ENCODE measurements at regions not wholly inside any gene's neighbourhood (a gene's known extent, or its start where the extent isn't known, plus 50 kb on each side); places are given as distances from the start of the nearest gene placed in this dataset.

GRCh38 chr1:157411769-157412168, 140.5 kb downstream of the FCRL5 start:
- DNase-seq (ENCODE audit: low read depth in 4 of 6, low spot score in 6 of 6) = no peak
- H3K36me3 ChIP-seq (ENCODE audit: control insufficient read depth, insufficient read depth, low read length) = no peaks in the 10 kb centered on the region
- no peak overlapping the region for H3K27ac ChIP-seq (ENCODE audit: low read depth, low read length)
- H3K4me3 ChIP-seq (ENCODE audit: low read depth, low read length) = no peak overlapping the region
- no peaks in the 10 kb centered on the region for H3K27me3 ChIP-seq (ENCODE audit: control insufficient read depth, insufficient read depth, low read length)
- H3K9me3 ChIP-seq (ENCODE audit: control insufficient read depth, insufficient read depth, low read length) = no peaks in the 10 kb centered on the region
- no peaks in the 10 kb centered on the region for H3K4me1 ChIP-seq (ENCODE audit: control insufficient read depth, insufficient read depth, low read length)
- WGBS (ENCODE audit: insufficient coverage) = 67% methylated on average over 4 of the region's 4 CpGs

GRCh38 chr1:157411064-157411463, 141.3 kb downstream of the FCRL5 start:
- no peaks in the 10 kb centered on the region for H3K27me3 ChIP-seq (ENCODE audit: control insufficient read depth, insufficient read depth, low read length)
- H3K4me3 ChIP-seq (ENCODE audit: low read depth, low read length) = no peak overlapping the region
- no peaks in the 10 kb centered on the region for H3K9me3 ChIP-seq (ENCODE audit: control insufficient read depth, insufficient read depth, low read length)
- 77% methylated on average over 2 of the region's 2 CpGs for WGBS (ENCODE audit: insufficient coverage)
- H3K4me1 ChIP-seq (ENCODE audit: control insufficient read depth, insufficient read depth, low read length) = no peaks in the 10 kb centered on the region
- no peaks in the 10 kb centered on the region for H3K36me3 ChIP-seq (ENCODE audit: control insufficient read depth, insufficient read depth, low read length)
- DNase-seq (ENCODE audit: low read depth in 4 of 6, low spot score in 6 of 6) = no peak
- H3K27ac ChIP-seq (ENCODE audit: low read depth, low read length) = no peak overlapping the region

- no peaks in the 10 kb centered on the region for H3K27me3 ChIP-seq (ENCODE audit: control insufficient read depth, insufficient read depth, low read length)
- H3K27ac ChIP-seq (ENCODE audit: low read depth, low read length) = no peak overlapping the region
- H3K4me3 ChIP-seq (ENCODE audit: low read depth, low read length) = no peak overlapping the region
- H3K36me3 ChIP-seq (ENCODE audit: control insufficient read depth, insufficient read depth, low read length) = no peaks in the 10 kb centered on the region
- no peak for DNase-seq (ENCODE audit: low read depth in 4 of 6, low spot score in 6 of 6)
- 81% methylated on average over 4 of the region's 5 CpGs for WGBS (ENCODE audit: insufficient coverage)
- no peaks in the 10 kb centered on the region for H3K4me1 ChIP-seq (ENCODE audit: control insufficient read depth, insufficient read depth, low read length)
- H3K9me3 ChIP-seq (ENCODE audit: control insufficient read depth, insufficient read depth, low read length) = no peaks in the 10 kb centered on the region
Observed at GRCh38 chr1:157410457-157410856, 141.9 kb downstream of the FCRL5 start.

GRCh38 chr1:157409927-157410326, 142.4 kb downstream of the FCRL5 start:
- H3K4me3 ChIP-seq (ENCODE audit: low read depth, low read length) = no peak overlapping the region
- WGBS (ENCODE audit: insufficient coverage) = 81% methylated on average over 6 of the region's 6 CpGs
- no peaks in the 10 kb centered on the region for H3K36me3 ChIP-seq (ENCODE audit: control insufficient read depth, insufficient read depth, low read length)
- H3K27ac ChIP-seq (ENCODE audit: low read depth, low read length) = no peak overlapping the region
- no peak for DNase-seq (ENCODE audit: low read depth in 4 of 6, low spot score in 6 of 6)
- H3K9me3 ChIP-seq (ENCODE audit: control insufficient read depth, insufficient read depth, low read length) = no peaks in the 10 kb centered on the region
- no peaks in the 10 kb centered on the region for H3K4me1 ChIP-seq (ENCODE audit: control insufficient read depth, insufficient read depth, low read length)
- H3K27me3 ChIP-seq (ENCODE audit: control insufficient read depth, insufficient read depth, low read length) = no peaks in the 10 kb centered on the region

GRCh38 chr1:157407917-157408525, 144.3 kb downstream of the FCRL5 start:
- WGBS (ENCODE audit: insufficient coverage) = 61% methylated on average over 3 of the region's 6 CpGs
- Histone ChIP-seq H3K36me3 (ENCODE audit: control insufficient read depth, insufficient read depth, low read length) (no peaks in the 10 kb centered on the region), H3K27ac (ENCODE audit: low read depth, low read length) (no peak overlapping the region), H3K4me1 (ENCODE audit: control insufficient read depth, insufficient read depth, low read length) (no peaks in the 10 kb centered on the region), H3K4me3 (ENCODE audit: low read depth, low read length) (no peak overlapping the region), H3K9me3 (ENCODE audit: control insufficient read depth, insufficient read depth, low read length) (no peaks in the 10 kb centered on the region), H3K27me3 (ENCODE audit: control insufficient read depth, insufficient read depth, low read length) (no peaks in the 10 kb centered on the region)
- DNase-seq (ENCODE audit: low read depth in 4 of 6, low spot score in 6 of 6) = no peak

GRCh38 chr1:157407367-157407766, 144.9 kb downstream of the FCRL5 start:
- H3K27ac ChIP-seq (ENCODE audit: low read depth, low read length) = no peak overlapping the region
- H3K9me3 ChIP-seq (ENCODE audit: control insufficient read depth, insufficient read depth, low read length) = no peaks in the 10 kb centered on the region
- H3K36me3 ChIP-seq (ENCODE audit: control insufficient read depth, insufficient read depth, low read length) = no peaks in the 10 kb centered on the region
- no peaks in the 10 kb centered on the region for H3K4me1 ChIP-seq (ENCODE audit: control insufficient read depth, insufficient read depth, low read length)
- no peak overlapping the region for H3K4me3 ChIP-seq (ENCODE audit: low read depth, low read length)
- no peaks in the 10 kb centered on the region for H3K27me3 ChIP-seq (ENCODE audit: control insufficient read depth, insufficient read depth, low read length)
- no peak for DNase-seq (ENCODE audit: low read depth in 4 of 6, low spot score in 6 of 6)

- WGBS (ENCODE audit: insufficient coverage) = no CpG with 5 or more reads among the region's 4 CpGs
- no peaks in the 10 kb centered on the region for H3K27me3 ChIP-seq (ENCODE audit: control insufficient read depth, insufficient read depth, low read length)
- no peak for DNase-seq (ENCODE audit: low read depth in 4 of 6, low spot score in 6 of 6)
- H3K4me3 ChIP-seq (ENCODE audit: low read depth, low read length) = no peak overlapping the region
- no peaks in the 10 kb centered on the region for H3K36me3 ChIP-seq (ENCODE audit: control insufficient read depth, insufficient read depth, low read length)
- H3K9me3 ChIP-seq (ENCODE audit: control insufficient read depth, insufficient read depth, low read length) = no peaks in the 10 kb centered on the region
- H3K4me1 ChIP-seq (ENCODE audit: control insufficient read depth, insufficient read depth, low read length) = no peaks in the 10 kb centered on the region
- H3K27ac ChIP-seq (ENCODE audit: low read depth, low read length) = no peak overlapping the region
Observed at GRCh38 chr1:157405662-157406061, 146.7 kb downstream of the FCRL5 start.

GRCh38 chr1:157404614-157405013, 147.7 kb downstream of the FCRL5 start:
- Histone ChIP-seq H3K27me3 (ENCODE audit: control insufficient read depth, insufficient read depth, low read length) (no peaks in the 10 kb centered on the region), H3K4me3 (ENCODE audit: low read depth, low read length) (no peak overlapping the region), H3K4me1 (ENCODE audit: control insufficient read depth, insufficient read depth, low read length) (no peaks in the 10 kb centered on the region), H3K9me3 (ENCODE audit: control insufficient read depth, insufficient read depth, low read length) (no peaks in the 10 kb centered on the region), H3K36me3 (ENCODE audit: control insufficient read depth, insufficient read depth, low read length) (no peaks in the 10 kb centered on the region), H3K27ac (ENCODE audit: low read depth, low read length) (no peak overlapping the region)
- no peak for DNase-seq (ENCODE audit: low read depth in 4 of 6, low spot score in 6 of 6)

- Histone ChIP-seq H3K4me1 (ENCODE audit: control insufficient read depth, insufficient read depth, low read length) (no peaks in the 10 kb centered on the region), H3K27ac (ENCODE audit: low read depth, low read length) (no peak overlapping the region), H3K36me3 (ENCODE audit: control insufficient read depth, insufficient read depth, low read length) (no peaks in the 10 kb centered on the region), H3K27me3 (ENCODE audit: control insufficient read depth, insufficient read depth, low read length) (no peaks in the 10 kb centered on the region), H3K4me3 (ENCODE audit: low read depth, low read length) (no peak overlapping the region), H3K9me3 (ENCODE audit: control insufficient read depth, insufficient read depth, low read length) (no peaks in the 10 kb centered on the region)
- WGBS (ENCODE audit: insufficient coverage) = no CpG with 5 or more reads among the region's 3 CpGs
- no peak for DNase-seq (ENCODE audit: low read depth in 4 of 6, low spot score in 6 of 6)
Observed at GRCh38 chr1:157404063-157404501, 148.2 kb downstream of the FCRL5 start.

GRCh38 chr1:157403608-157404007, 148.7 kb downstream of the FCRL5 start:
- no peaks in the 10 kb centered on the region for H3K9me3 ChIP-seq (ENCODE audit: control insufficient read depth, insufficient read depth, low read length)
- no peak overlapping the region for H3K27ac ChIP-seq (ENCODE audit: low read depth, low read length)
- DNase-seq (ENCODE audit: low read depth in 4 of 6, low spot score in 6 of 6) = no peak
- H3K4me3 ChIP-seq (ENCODE audit: low read depth, low read length) = no peak overlapping the region
- no peaks in the 10 kb centered on the region for H3K36me3 ChIP-seq (ENCODE audit: control insufficient read depth, insufficient read depth, low read length)
- H3K4me1 ChIP-seq (ENCODE audit: control insufficient read depth, insufficient read depth, low read length) = no peaks in the 10 kb centered on the region
- no peaks in the 10 kb centered on the region for H3K27me3 ChIP-seq (ENCODE audit: control insufficient read depth, insufficient read depth, low read length)
- 67% methylated on average over 1 of the region's 1 CpG for WGBS (ENCODE audit: insufficient coverage)

Data from spinal cord (tissue), 9 donors.